ENCODE measurements at regions not wholly inside any gene's neighbourhood (a gene's known extent, or its start where the extent isn't known, plus 50 kb on each side); places are given as distances from the start of the nearest gene placed in this dataset.
"Not testable (repeated sequence)": the region's sequence is repeated elsewhere in the genome, so short reads cannot be mapped to it uniquely, and the experiment has no call there.

DNA sequence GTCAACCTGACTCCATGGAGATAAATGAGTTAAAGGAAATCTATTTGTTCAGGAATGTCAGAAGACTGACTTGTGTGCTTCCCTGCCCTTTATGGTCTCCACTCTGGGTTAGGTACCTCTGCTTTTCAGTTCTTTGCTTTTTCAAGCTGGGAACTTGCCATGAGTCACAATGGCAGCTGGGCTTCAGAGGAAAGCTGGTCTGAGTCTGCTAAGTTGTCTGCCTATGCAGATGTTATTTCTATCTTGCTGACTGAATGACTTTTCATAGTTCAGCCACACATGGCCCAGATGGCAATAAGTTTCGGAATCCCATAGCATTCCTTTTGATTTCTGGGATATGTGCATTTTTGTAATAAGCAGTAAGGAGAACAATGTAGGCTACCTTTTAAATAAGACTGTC lies 337.9 kb upstream of the FGF13 start:
- no peak for FAIRE-seq
- no peak for DNase-seq (ENCODE audit: low spot score)

DNA sequence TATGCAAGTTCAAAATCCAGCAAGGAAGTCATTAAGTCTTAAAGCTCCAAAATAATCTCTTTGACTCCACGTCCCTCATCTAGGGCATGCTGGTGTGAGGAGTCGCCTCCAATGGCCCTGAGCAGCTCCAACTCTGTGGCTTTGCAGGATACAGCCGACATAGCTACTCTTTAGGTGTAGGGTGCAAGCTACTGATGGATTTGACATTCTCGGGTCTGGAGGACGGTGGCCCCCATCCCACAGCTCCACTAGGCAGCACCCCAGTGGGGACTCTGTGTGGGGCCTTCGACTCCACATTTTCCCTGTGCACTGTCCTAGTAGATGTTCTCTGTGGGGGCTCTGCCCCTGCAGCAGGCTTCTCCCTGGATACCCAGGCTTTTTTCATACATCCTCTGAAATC lies 333.2 kb upstream of the FGF13 start:
- FAIRE-seq (no peak), DNase-seq (ENCODE audit: low spot score) (no peak)

DNA sequence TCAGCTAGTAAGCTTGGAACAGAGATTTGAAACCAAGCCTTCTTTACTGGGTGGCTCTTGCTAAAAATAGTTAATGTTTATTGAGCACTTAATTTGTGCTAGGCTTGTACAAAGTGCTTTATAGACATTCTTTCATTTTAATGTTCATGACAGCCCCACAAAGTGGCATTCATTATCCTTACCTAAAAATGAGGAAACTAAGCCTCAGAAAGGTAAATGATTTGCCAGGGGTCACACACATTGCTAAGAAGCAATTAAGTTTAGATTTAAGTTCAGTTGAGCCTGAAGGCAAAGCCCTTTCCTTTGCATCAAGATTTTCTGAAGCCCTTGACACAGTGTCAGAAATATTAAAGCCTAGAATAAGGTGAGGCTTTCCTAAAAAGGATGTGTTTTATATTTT lies 327.5 kb upstream of the FGF13 start:
- FAIRE-seq (no peak), DNase-seq (ENCODE audit: low spot score) (no peak)

DNA sequence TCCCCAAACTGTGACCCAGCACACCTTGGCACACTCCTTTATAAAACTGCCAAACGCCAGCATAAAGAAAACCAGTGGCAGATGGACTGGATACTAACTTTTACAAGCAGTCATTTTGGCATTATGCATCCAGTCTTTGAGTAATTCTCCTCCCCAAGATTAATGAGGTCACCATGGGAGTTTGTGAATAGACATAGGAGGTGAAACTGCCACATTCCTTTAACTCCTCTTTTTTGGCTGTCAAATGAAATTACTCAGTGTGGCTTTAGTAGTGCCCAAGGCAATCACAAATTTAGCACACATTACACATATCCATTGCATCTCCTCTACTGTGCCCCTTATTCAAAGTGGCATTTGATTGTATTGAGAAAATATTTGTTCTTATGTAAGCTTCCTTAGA lies 315.3 kb upstream of the FGF13 start:
- DNase-seq (ENCODE audit: low spot score) (no peak), FAIRE-seq (no peak)

DNA sequence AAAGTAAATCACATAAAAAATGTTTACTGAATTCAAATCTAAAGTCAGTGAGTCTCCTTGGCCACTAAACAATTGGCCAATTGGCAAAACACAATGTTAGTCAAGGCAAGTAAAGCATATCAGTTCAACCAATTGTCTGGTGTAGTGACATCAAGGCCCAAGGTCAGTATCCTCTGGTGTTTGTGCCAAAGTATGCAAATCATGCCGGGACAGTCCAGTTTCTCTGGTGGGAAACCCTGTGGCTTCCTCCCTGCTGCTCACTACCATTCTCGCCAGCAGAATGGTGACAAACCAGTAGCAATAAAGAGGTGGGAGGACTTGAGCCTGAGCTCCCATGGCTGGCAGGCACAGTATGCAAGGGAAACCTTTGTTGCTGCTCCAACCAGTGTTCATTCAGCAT lies 314.9 kb upstream of the FGF13 start:
- DNase-seq (ENCODE audit: low spot score) (no peak), FAIRE-seq (no peak)

DNA sequence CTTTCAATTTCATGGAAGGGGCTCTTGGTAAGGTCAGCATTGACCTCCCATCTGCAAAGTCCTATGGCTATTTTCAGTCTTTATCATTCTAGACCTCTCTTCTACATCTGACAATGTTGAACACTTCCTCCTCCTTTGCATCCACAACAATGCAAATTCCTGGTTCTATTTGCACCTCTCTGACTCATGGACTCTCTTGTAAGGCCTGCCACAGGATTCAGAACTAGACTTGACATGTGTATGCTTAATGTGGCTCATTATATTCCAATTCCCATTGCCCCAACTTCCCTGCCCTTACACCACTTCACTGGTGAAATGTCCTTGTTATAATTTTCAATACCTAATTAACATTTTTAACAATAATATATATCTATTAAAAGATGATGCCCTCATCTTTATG lies 314.3 kb upstream of the FGF13 start:
- DNase-seq (ENCODE audit: low spot score) (no peak), FAIRE-seq (no peak)

DNA sequence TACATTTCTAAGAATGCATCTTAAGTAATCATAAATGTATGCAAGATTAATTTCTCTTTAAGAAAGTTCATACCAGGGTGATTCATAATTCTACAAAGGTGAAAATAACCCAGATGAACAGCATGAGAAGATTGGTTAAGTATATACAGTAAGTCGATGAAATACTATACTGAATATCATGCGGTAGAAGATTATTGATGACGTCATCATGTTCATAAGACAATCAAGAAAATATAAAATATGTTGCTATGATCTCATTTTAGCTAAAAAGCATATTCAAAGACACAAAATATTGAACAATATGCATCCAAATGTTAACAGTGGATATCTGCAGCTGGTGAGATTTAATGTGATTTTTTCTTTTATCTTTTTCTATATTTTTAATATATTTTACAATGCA lies 312.0 kb upstream of the FGF13 start:
- FAIRE-seq: no peak
- no peak for DNase-seq (ENCODE audit: low spot score)

DNA sequence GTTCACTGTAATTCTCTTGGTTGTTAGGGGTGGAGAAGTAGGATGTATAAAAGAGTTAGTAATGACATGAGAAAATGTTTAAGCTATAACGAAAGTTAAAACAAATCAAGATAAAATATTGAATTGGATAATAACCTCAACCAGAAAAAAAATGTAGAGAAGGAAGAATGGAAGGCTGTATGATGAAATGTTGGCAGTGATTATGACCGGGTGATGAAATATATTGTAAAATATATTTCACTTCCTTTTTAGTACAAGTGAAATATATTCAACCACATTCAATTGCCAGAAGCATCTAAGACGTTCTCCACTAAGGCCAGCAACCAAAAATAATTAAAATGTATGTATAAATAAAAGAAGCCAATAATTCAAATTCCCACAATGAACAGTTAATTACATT lies 309.3 kb upstream of the FGF13 start:
- FAIRE-seq (no peak), DNase-seq (ENCODE audit: low spot score) (no peak)

DNA sequence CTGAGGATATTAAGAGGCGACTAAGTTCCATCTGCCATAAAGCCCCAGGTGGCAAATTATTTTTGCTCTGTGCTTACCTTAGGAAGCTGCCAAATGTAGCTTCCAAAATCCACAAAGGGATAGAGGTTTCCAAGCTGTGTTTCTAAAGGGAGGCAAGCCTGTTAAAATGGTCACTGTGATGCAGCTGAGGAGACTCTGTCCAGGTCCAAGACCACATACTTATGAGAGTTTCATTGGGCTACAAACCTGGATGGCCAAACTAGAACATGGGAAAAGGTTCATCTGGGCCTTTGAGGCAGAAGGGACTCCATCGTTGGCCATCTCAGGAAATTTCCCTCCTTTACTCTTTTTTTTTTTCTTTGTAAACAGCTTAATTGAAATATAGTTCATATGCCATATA lies 306.9 kb upstream of the FGF13 start:
- no peak for FAIRE-seq
- DNase-seq (ENCODE audit: low spot score): no peak

DNA sequence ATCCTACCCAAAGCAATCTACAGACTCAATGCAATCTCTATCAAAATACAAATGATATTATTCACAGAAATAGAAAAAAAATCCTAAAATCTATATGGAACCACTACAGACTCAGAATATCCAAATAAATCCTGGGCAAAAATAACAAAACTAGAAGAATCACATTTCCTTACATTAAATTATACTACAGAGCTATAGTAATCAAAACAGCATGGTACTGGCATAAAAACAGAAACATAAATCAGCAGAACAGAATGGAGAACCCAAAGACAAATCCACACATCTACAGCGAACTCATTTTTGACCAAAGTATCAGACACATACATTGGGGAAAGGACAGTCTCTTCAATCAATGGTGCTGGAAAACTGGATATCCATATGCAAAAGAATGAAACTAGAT lies 304.1 kb upstream of the FGF13 start:
- DNase-seq (ENCODE audit: low spot score) (no peak), FAIRE-seq (no peak)

DNA sequence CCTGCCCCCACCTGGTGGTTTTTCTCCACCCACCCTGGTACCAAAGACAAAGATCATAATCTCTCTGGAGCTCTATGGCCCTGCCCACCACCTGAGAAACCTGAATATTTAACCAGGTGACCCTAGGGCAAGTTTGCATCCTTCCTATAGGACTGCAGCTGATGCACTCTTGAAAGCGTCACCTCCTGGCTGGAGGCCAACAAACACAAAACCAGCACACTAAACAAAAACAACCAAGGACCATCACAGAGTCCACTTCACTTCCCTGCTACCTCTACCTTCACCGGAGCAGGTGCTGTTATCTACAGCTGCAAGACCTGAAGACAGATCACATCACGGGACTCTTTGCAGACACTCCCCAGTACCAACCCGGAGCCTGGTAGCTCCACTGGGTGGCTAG lies 296.7 kb upstream of the FGF13 start:
- FAIRE-seq: no peak
- DNase-seq (ENCODE audit: low spot score): no peak

DNA sequence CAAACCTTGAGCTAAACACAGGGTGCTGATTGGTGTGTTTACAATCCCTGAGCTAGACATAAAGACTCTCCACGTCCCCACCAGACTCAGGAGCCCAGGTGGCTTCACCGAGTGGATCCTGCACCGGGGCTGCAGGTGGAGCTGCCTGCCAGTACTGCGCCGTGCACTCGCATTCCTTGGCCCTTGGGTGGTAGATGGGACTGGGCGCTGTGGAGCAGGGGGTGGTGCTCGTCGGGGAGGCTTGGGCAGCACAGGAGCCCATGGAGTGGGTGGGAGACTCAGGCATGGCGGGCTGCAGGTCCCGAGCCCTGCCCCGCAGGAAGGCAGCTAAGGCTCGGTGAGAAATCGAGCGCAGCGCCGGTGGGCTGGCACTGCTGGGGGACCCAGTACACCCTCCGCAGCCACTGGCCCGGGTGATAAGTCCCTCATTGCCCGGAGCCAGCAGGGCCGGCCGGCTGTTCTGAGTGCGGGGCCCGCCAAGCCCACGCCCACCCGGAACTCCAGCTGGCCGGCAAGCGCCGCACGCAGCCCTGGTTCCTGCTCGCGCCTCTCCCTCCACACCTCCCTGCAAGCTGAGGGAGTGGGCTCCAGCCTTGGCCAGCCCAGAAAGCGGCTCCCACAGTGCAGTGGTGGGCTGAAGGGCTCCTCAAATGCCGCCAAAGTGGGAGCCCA lies 292.5 kb upstream of the FGF13 start:
- DNase-seq (ENCODE audit: low spot score); FAIRE-seq: not testable (repeated sequence)

DNA sequence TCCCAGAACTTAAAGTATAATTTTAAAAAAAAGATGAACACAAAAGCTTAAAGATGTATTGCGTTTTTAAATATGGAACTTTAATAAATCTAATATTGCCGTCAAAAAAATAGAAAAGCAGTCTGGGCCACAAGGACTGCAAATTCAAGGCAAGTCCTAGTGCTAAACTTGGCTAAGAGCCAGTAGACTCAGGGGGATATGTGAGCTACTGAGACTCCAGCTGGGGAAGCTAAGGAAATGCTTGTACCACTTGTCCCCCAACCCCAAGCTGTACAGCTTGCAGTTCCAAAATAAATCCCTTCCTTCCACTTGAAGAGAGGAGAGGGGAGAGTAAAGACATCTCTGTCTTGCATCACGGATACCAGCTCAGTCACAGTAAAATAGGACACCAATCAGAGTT lies 290.8 kb upstream of the FGF13 start:
- DNase-seq (ENCODE audit: low spot score) (no peak), FAIRE-seq (no peak)

DNA sequence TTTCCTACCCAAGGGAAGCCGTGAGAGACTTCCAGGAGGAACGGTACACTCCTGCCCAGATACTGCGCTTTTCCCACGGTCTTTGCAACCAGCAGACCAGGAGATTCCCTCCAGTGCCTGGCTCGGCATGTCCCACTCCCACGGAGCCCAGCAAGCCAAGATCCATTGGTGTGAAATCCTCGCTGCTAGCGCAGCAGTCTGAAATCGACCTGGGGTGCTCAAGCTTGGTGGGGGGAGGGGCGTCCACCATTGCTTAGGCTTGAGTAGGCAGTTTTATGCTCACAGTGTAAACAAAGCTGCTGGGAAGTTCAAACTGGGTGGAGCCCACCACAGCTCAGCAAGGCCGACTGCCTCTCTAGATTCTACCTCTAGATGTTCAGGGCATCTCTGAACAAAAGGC lies 284.8 kb upstream of the FGF13 start:
- FAIRE-seq: no peak
- DNase-seq (ENCODE audit: low spot score): no peak

DNA sequence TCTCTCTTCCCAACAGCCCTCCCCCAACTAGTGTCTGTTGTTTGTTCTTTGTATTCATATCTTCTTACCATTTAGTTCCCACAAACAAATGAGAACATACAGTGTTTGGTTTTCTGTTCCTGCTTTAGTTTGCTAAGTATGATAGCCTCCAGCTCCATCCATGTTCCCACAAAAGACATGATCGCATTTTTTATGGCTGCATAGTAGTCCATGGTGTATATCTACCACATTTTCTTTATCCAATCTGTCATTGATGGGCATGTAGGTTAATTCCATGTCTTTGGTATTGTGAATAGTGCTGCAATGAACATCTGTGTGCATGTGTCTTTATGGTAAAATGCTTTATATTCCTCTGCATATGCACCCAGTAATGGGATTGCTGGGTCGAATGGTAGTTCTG lies 283.9 kb upstream of the FGF13 start:
- DNase-seq (ENCODE audit: low spot score): no peak
- no peak for FAIRE-seq

DNA sequence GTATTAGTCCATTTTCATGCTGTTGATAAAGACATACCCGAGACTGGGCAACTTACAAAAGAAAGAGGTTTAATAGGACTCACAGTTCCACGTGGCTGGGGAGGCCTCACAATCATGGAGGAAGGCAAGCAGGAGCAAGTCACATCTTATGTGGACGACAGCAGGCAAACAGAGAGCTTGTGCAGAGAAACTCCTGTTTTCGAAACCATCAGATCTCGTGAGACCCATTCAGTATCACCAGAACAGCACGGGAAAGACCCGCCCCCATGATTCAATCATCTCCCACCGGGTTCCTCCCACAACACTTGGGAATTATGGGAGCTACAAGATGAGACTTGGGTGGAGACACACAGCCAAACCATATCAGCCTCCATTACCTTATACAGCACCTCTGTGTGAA lies 278.9 kb upstream of the FGF13 start:
- FAIRE-seq; DNase-seq (ENCODE audit: low spot score): not testable (repeated sequence)

DNA sequence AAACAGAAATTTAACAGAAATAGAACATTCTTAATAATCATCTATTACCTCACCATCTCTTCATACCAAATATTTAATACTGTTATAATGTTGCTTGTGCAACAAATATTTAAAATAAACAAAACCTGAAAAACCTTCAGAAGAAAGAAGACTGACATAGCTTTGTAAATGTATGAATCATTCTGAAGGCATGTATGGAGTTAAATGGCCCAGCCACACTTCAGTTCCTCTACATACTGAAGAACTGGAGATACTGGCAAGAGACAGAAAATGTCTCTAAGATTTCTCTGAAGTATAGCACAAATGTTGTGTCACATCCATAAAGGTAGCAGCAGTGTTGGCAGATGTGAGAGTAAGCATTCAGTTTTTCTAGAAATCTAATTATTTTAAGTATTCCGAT lies 275.3 kb upstream of the FGF13 start:
- peak; percentile 4 for DNase-seq (ENCODE audit: low spot score)
- FAIRE-seq: no peak

DNA sequence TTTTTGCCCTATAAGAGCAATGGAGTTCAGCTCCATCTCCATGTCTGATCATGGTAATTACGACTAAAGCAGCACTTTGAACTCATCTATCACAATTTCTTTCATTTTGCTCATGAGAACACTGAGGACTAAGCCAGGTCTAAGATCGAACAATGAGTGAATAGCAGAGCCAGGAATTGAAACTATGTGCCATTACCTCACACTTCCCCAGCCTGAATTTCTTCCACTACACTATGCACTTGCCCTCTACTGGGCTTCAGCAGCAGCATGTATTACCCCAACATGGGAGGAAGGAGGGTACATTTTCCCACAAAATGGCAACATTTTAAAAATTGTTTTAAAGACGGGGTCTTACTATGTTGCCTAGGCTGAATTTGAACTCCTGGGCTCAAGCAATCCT lies 274.7 kb upstream of the FGF13 start:
- DNase-seq (ENCODE audit: low spot score) (no peak), FAIRE-seq (no peak)

DNA sequence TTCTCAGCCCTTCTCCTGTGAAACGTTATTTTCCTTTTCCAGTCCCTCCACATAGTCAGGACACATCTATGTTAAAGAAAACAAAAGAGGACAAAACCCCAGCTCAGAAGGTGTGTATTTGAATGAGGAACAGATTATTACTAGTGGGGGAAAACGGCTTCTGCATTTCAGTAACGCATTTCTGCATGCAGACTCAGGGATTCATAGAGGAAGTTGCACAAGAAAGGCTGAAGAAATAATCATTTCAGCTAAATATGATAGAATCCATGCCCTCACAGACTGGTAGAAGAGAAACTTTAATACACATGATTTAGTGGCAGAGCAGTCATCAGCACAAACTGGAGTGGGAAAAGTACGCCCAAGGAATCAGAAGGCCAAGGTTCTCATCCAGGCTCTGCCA lies 270.8 kb upstream of the FGF13 start:
- FAIRE-seq: no peak
- DNase-seq (ENCODE audit: low spot score): no peak

DNA sequence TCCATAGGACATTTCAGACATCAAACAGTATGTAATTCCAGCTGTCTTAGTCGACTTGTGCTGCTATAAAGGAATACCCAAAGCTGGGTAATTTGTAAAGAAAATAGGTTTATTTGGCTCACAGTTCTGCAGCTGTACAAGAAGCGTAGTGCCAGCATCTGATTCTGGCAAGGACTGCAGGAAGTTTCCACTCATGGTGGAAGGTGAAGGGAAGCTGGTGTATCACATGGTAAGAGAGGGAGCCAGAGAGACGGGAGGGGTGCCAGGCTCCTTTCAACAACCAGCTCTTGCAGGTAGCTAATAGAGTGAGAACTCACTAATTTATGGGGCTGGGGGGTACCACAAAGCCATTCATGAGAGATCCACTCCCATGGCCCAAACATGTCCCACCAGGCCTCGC lies 253.0 kb upstream of the FGF13 start:
- FAIRE-seq (no peak), DNase-seq (ENCODE audit: low spot score) (no peak)

DNA sequence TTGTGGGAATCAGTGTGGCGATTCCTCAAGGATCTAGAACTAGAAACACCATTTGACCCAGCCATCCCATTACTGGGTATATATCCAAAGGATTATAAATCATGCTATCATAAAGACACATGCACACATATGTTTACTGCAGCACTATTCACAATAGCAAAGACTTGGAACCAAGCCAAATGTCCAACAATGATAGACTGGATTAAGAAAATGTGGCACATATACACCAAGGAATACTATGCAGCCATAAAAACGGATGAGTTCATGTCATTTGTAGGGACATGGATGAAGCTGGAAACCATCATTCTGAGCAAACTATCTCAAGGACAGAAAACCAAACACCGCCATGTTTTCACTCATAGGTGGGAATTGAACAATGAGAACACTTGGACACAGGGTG lies 250.9 kb upstream of the FGF13 start:
- DNase-seq (ENCODE audit: low spot score); FAIRE-seq: not testable (repeated sequence)

DNA sequence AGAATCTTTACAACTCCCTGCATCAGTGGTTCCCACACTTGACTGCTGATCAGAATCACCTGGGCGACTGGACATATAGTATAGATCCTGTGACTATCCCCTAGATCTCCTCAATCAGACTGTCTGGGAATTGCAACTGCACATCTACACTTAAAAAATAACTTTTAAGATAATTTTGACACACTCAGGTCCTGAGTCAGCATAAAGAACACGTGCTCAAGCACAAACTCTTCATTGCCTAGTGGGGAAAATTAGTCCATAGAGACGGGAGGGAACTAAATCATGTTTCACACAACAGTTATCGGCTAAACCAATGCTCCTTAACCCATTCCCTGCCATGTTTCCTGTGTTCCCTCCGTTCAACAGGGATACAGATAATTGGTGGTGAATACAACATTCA lies 243.5 kb upstream of the FGF13 start:
- FAIRE-seq: no peak
- no peak for DNase-seq (ENCODE audit: low spot score)

DNA sequence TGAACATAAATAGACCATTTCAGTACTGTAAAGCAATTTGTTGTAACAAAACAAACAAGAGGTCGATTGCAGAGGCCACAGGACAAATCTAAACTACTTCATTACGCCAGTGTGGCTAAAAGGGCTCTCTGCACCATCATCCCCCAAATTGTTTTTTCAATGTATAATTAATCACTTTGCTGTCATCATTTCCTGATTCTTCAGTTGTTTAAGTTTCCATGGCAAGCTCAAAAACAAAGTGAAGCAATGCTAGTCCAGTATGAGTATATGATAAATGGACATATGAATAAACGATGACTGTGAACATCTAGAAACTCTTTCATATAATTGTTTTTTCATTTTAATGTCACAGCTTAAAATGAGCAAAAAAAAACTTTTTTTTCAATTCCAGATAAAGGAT lies 235.4 kb upstream of the FGF13 start:
- FAIRE-seq (no peak), DNase-seq (ENCODE audit: low spot score) (no peak)

DNA sequence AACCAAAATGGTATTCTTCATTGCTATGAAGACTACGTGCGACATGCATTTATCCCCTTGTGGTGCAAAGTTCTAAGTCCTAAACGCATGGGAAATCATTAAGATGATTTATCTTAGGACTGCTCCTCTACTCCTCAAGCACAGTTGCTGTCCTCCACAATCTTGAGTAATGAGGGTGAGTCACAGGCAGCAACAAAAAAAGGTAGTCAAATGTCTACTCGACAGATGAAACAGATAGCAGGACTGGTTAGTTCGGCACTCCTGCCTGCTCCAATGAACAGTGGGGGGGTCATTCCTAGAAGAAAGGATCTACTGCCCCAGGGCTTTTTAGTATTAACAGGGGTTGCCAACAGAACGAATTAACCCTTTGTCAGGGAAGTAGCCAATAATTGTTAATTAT lies 233.7 kb upstream of the FGF13 start:
- DNase-seq (ENCODE audit: low spot score) (no peak), FAIRE-seq (no peak)
